Keratinocyte (primary cell): ENCODE measurements at regions not wholly inside any gene's neighbourhood (a gene's known extent, or its start where the extent isn't known, plus 50 kb on each side); places are given as distances from the start of the nearest gene placed in this dataset.

Experiments
- DNase-seq: peaks from one replicate; pipeline ENCODE4 v3.0.0-alpha.2; 2011; ENCODE audit warnings: low read depth, missing footprints, low spot score
- FAIRE-seq: peaks from 2 replicates; lab custom pipeline; 2011; peaks lifted over from hg19 to GRCh38; lab: Jason Lieb, UNC
- H2AFZ ChIP-seq: 2 replicates; pipeline ENCODE4 v1.6.0; 2012; ENCODE audit warnings: low read length, control low read depth, inconsistent platforms; ENCODE audit not compliant: control insufficient read depth
- H3K27ac ChIP-seq: 2 replicates; pipeline ENCODE4 v1.5.1; 2011; ENCODE audit warnings: low read length; ENCODE audit not compliant: control insufficient read depth, insufficient read depth
- H3K27me3 ChIP-seq: 3 replicates; pipeline ENCODE4 v1.6.0; 2011; ENCODE audit warnings: low read length; ENCODE audit not compliant: control insufficient read depth, insufficient read depth; ENCODE audit errors: extremely low read depth
- H3K36me3 ChIP-seq, 2 experiments: 2 replicates in 1 of 2; 3 replicates in 1 of 2; pipeline ENCODE4 v1.5.1; 2011; ENCODE audit warnings: low read length in 2 of 2, mild to moderate bottlenecking in 1 of 2; ENCODE audit not compliant: control insufficient read depth in 2 of 2, insufficient read depth in 2 of 2; ENCODE audit errors: extremely low read depth in 1 of 2
- H3K4me1 ChIP-seq: 3 replicates; pipeline ENCODE4 v1.5.1; 2011; ENCODE audit warnings: low read length; ENCODE audit not compliant: control insufficient read depth, insufficient read depth; ENCODE audit errors: extremely low read depth
- H3K4me2 ChIP-seq: 3 replicates; pipeline ENCODE4 v1.6.0; 2011; ENCODE audit warnings: low read depth, low read length; ENCODE audit not compliant: control insufficient read depth, insufficient read depth; ENCODE audit errors: extremely low read depth
- H3K4me3 ChIP-seq, 3 experiments: fragments of 200-600 bp in 1 of 3; sonication (generic) in 1 of 3; 2 replicates in 2 of 3; 3 replicates in 1 of 3; pipeline ENCODE4 v1.5.1; 2011 to 2016; ENCODE audit warnings: low read length in 3 of 3, mild to moderate bottlenecking in 3 of 3, control low read depth in 2 of 3, inconsistent platforms in 1 of 3, low read depth in 1 of 3, mixed read lengths in 1 of 3, mixed run types in 1 of 3, moderate library complexity in 1 of 3; ENCODE audit not compliant: control insufficient read depth in 2 of 3, insufficient read depth in 2 of 3; ENCODE audit errors: extremely low read depth in 1 of 3
- H3K79me2 ChIP-seq: 2 replicates; pipeline ENCODE4 v1.6.0; 2012; ENCODE audit warnings: low read length; ENCODE audit not compliant: control insufficient read depth, insufficient read depth
- H3K9ac ChIP-seq: 3 replicates; pipeline ENCODE4 v1.6.0; 2011; ENCODE audit warnings: low read length; ENCODE audit not compliant: control insufficient read depth, insufficient read depth; ENCODE audit errors: extremely low read depth
- H3K9me1 ChIP-seq: 3 replicates; pipeline ENCODE4 v1.6.0; 2011; ENCODE audit warnings: low read length; ENCODE audit not compliant: control insufficient read depth, insufficient read depth; ENCODE audit errors: extremely low read depth
- H3K9me3 ChIP-seq: 2 replicates; pipeline ENCODE4 v1.5.1; 2012; ENCODE audit warnings: low read depth, low read length; ENCODE audit not compliant: control insufficient read depth
- H4K20me1 ChIP-seq: 3 replicates; pipeline ENCODE4 v1.6.0; 2011; ENCODE audit warnings: low read length; ENCODE audit not compliant: control insufficient read depth, insufficient read depth; ENCODE audit errors: extremely low read depth
- EZH2 ChIP-seq: IDR thresholded peaks from one replicate; pipeline ENCODE4 v1.6.1; 2012; ENCODE audit warnings: inconsistent platforms, mild to moderate bottlenecking, low read length, moderate library complexity
- dilution Hi-C: fragments of 300-500 bp; cut with MboI; formaldehyde crosslinking; loops from one replicate; pipeline ENCODE4 v1.7.0; 2020; ENCODE audit warnings: low sequenced_read_pairs; ENCODE audit not compliant: extremely low pct_ligation_motif_present
- TF ChIP-seq, protein P1 (sequence below), 3 experiments: IDR thresholded peaks in 1 of 3; conservative IDR thresholded peaks in 1 of 3; optimal IDR thresholded peaks in 1 of 3; 2 replicates in 2 of 3; 3 replicates in 1 of 3; pipeline versions ENCODE3 to v1.5.1; 2011; ENCODE audit warnings: low read length in 3 of 3, mild to moderate bottlenecking in 3 of 3, moderate library complexity in 2 of 3, control low read depth in 1 of 3, inconsistent platforms in 1 of 3; ENCODE audit not compliant: insufficient read depth in 2 of 3; ENCODE audit errors: extremely low read depth in 1 of 3

DNA sequence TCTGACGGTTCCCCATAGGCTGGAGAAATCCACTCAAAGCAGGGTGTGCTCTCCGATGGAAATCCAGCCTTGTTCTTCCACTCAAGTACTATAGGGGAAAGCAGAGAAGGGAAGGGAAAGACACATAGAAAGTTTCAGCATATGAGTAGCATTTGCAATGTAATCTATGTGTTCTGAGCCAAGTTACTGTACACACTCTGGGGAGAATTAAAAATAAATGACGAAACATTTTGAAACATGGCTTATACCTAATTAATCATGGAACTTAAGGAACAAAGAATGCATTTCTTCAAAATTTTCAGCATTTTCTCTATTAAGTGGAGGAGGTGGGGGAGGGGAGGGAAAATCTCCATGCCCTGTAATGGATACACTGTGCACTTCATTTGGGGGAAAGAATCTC is 198.1 kb upstream of the HABP2 start:
- no peaks in the 10 kb centered on the region for H3K79me2 ChIP-seq
- no peak overlapping the region for H3K4me2 ChIP-seq
- no peaks in the 10 kb centered on the region for H3K9me3 ChIP-seq
- H3K36me3 ChIP-seq, result no peaks in the 10 kb centered on the region
- FAIRE-seq (no peak), DNase-seq (no peak)
- H3K9ac ChIP-seq, result no peak overlapping the region
- TF ChIP-seq, protein P1, sequence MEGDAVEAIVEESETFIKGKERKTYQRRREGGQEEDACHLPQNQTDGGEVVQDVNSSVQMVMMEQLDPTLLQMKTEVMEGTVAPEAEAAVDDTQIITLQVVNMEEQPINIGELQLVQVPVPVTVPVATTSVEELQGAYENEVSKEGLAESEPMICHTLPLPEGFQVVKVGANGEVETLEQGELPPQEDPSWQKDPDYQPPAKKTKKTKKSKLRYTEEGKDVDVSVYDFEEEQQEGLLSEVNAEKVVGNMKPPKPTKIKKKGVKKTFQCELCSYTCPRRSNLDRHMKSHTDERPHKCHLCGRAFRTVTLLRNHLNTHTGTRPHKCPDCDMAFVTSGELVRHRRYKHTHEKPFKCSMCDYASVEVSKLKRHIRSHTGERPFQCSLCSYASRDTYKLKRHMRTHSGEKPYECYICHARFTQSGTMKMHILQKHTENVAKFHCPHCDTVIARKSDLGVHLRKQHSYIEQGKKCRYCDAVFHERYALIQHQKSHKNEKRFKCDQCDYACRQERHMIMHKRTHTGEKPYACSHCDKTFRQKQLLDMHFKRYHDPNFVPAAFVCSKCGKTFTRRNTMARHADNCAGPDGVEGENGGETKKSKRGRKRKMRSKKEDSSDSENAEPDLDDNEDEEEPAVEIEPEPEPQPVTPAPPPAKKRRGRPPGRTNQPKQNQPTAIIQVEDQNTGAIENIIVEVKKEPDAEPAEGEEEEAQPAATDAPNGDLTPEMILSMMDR (optimal IDR thresholded peaks at IDR 0.05 in 1 of 3, IDR thresholded peaks at IDR 0.05 in 1 of 3, conservative IDR thresholded peaks at IDR 0.05 in 1 of 3; ENCODE audit: extremely low read depth in 1 of 3, insufficient read depth in 2 of 3, low read length in 3 of 3), result no peak
- no peak for TF ChIP-seq EZH2
- H3K27ac ChIP-seq, result no peak overlapping the region
- H4K20me1 ChIP-seq, result no peaks in the 10 kb centered on the region
- H3K4me1 ChIP-seq, result no peaks in the 10 kb centered on the region
- H3K4me3 ChIP-seq, result no peak overlapping the region
- H2AFZ ChIP-seq, result no peak overlapping the region
- H3K27me3 ChIP-seq, result no peaks in the 10 kb centered on the region
- no peaks in the 10 kb centered on the region for H3K9me1 ChIP-seq
- dilution Hi-C loops, result no loop called here

DNA sequence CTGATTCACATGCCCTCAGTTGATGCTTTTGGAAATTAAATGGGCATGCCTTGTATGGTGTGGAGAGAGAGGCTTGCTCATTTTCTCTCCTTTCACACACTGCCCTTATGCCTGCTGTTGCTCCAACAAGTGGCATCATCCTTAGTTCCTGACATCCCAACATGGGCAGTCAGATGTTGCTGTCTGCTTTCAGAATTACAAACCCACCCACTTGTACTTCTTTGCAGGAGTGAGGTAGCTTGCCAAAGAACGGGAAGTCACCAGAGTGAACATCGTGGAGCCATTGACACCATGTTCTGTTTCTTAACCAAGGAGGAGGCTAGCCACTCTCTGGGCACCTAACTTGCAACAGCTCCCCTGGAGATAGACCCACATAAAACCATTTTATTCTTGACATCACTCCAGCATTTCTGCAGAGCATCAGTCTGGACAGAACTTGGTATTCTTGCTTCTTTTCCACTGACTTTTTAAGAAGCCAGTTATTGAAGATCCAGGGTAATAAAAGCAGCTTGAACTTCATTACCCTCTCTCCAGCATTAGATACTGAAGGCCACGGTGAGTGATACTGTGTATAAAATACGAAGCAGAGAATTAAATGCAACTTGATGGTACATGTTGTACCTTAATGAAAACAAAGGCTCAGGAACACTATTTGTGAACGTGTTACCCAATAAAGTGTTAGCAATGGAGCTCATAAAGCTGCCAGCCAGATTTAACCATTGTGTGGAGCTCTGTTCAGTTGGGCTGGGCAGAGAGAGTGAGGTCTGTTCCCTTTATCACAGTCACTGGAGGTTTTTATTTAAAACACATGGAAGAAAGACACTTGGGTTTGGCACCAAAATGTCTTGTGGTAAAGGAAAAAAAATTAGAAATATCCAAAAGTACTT is 195.8 kb upstream of the HABP2 start:
- Histone ChIP-seq H2AFZ (no peak overlapping the region), H3K4me1 (no peaks in the 10 kb centered on the region), H4K20me1 (no peaks in the 10 kb centered on the region), H3K79me2 (no peaks in the 10 kb centered on the region), H3K4me3 (no peak overlapping the region), H3K27me3 (no peaks in the 10 kb centered on the region), H3K27ac (no peak overlapping the region), H3K4me2 (no peak overlapping the region), H3K9me1 (no peaks in the 10 kb centered on the region), H3K9me3 (no peaks in the 10 kb centered on the region), H3K9ac (no peak overlapping the region), H3K36me3 (no peaks in the 10 kb centered on the region)
- no peak for TF ChIP-seq EZH2
- TF ChIP-seq, protein P1 (optimal IDR thresholded peaks at IDR 0.05 in 1 of 3, IDR thresholded peaks at IDR 0.05 in 1 of 3, conservative IDR thresholded peaks at IDR 0.05 in 1 of 3; ENCODE audit: extremely low read depth in 1 of 3, insufficient read depth in 2 of 3, low read length in 3 of 3), result no peak
- FAIRE-seq (no peak), DNase-seq (no peak)
- dilution Hi-C loops, result no loop called here
